ENCODE measurements at regions not wholly inside any gene's neighbourhood (a gene's known extent, or its start where the extent isn't known, plus 50 kb on each side); places are given as distances from the start of the nearest gene placed in this dataset.

- Mint-ChIP-seq H3K4me3 (no peak overlapping the region), H3K27ac (no peak overlapping the region), H3K36me3 (no peaks in the 10 kb centered on the region), H3K27me3 (ENCODE audit: low read depth in 2 of 2) (peaks cover 43 to 55% of the 10 kb centered on the region in 2 donors), H3K4me1 (no peaks in the 10 kb centered on the region), H3K9me3 (no peaks in the 10 kb centered on the region)
- H3K9me3 ChIP-seq (ENCODE audit: control insufficient read depth, insufficient read depth, low read length), result no peaks in the 10 kb centered on the region
- no peaks in the 10 kb centered on the region for H3K36me3 ChIP-seq (ENCODE audit: control insufficient read depth, insufficient read depth, low read length)
- intact Hi-C loops (cut with micrococcal nuclease), result no loop called here
- no peak overlapping the region for H3K4me3 ChIP-seq (ENCODE audit: low read length)
- WGBS (ENCODE audit: insufficient coverage), result 94% methylated on average over 5 of the region's 5 CpGs
- ATAC-seq (no peak), DNase-seq (no peak)
- no peaks in the 10 kb centered on the region for H3K4me1 ChIP-seq (ENCODE audit: control insufficient read depth, insufficient read depth, low read length)
- H3K27me3 ChIP-seq (ENCODE audit: control insufficient read depth, insufficient read depth, low read length), result no peaks in the 10 kb centered on the region
- TF ChIP-seq CTCF (IDR thresholded peaks at IDR 0.05), result no peak
- H3K27ac ChIP-seq (ENCODE audit: low read length), result no peak overlapping the region
Measured at GRCh38 chr15:70185251-70185711, 87.6 kb upstream of the TLE3 start.

GRCh38 chr15:70182858-70183695 is 85.4 kb upstream of the TLE3 start:
- Mint-ChIP-seq H3K4me3 (no peak overlapping the region), H3K4me1 (no peaks in the 10 kb centered on the region), H3K27ac (no peak overlapping the region), H3K36me3 (no peaks in the 10 kb centered on the region), H3K27me3 (ENCODE audit: low read depth in 2 of 2) (peaks cover 41 to 58% of the 10 kb centered on the region in 2 donors), H3K9me3 (no peaks in the 10 kb centered on the region)
- WGBS (ENCODE audit: insufficient coverage), result 85% methylated on average over 8 of the region's 8 CpGs
- ATAC-seq, result no peak
- no peak for DNase-seq
- Histone ChIP-seq H3K36me3 (ENCODE audit: control insufficient read depth, insufficient read depth, low read length) (no peaks in the 10 kb centered on the region), H3K27ac (ENCODE audit: low read length) (no peak overlapping the region), H3K4me1 (ENCODE audit: control insufficient read depth, insufficient read depth, low read length) (no peaks in the 10 kb centered on the region), H3K4me3 (ENCODE audit: low read length) (no peak overlapping the region), H3K27me3 (ENCODE audit: control insufficient read depth, insufficient read depth, low read length) (no peaks in the 10 kb centered on the region), H3K9me3 (ENCODE audit: control insufficient read depth, insufficient read depth, low read length) (no peaks in the 10 kb centered on the region)
- TF ChIP-seq CTCF (IDR thresholded peaks at IDR 0.05), result no peak
- intact Hi-C loops (cut with micrococcal nuclease), result no loop called here

- Mint-ChIP-seq H3K4me3 (no peak overlapping the region), H3K36me3 (no peaks in the 10 kb centered on the region), H3K27me3 (ENCODE audit: low read depth in 2 of 2) (peaks cover 32 to 48% of the 10 kb centered on the region in 2 donors), H3K9me3 (no peaks in the 10 kb centered on the region), H3K4me1 (no peaks in the 10 kb centered on the region), H3K27ac (no peak overlapping the region)
- Histone ChIP-seq H3K9me3 (ENCODE audit: control insufficient read depth, insufficient read depth, low read length) (no peaks in the 10 kb centered on the region), H3K4me3 (ENCODE audit: low read length) (no peak overlapping the region), H3K27me3 (ENCODE audit: control insufficient read depth, insufficient read depth, low read length) (no peaks in the 10 kb centered on the region), H3K27ac (ENCODE audit: low read length) (no peak overlapping the region), H3K4me1 (ENCODE audit: control insufficient read depth, insufficient read depth, low read length) (no peaks in the 10 kb centered on the region), H3K36me3 (ENCODE audit: control insufficient read depth, insufficient read depth, low read length) (no peaks in the 10 kb centered on the region)
- ATAC-seq, result no peak
- no peak for DNase-seq
- intact Hi-C loops (cut with micrococcal nuclease), result no loop called here
- 93% methylated on average over 2 of the region's 4 CpGs for WGBS (ENCODE audit: insufficient coverage)
- TF ChIP-seq CTCF (IDR thresholded peaks at IDR 0.05), result no peak
Measured at GRCh38 chr15:70181626-70182255, 84.0 kb upstream of the TLE3 start.
